ENCODE measurements at regions not wholly inside any gene's neighbourhood (a gene's known extent, or its start where the extent isn't known, plus 50 kb on each side); places are given as distances from the start of the nearest gene placed in this dataset.

DNA sequence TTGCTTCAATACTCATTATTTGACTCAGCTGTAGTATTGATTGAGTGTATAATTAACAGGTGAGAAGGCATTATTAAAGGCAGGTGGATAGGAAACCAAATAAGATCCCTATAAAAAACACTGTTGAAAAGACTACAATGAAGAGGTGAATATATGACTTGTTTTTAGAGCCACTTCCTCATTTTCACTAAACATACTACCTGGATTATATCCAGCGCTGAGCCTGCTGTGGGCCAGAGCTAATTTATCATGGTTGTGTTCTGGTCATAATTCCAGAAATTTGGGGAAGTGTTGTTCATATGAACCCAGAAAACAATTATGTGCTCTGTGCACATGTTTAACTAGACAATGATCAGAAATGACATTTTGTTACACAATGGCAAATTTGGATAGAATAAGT is 235.3 kb upstream of the MME start:
- TF ChIP-seq EZH2 (IDR thresholded peaks at IDR 0.05; ENCODE audit: low read depth), result no peak
- TF ChIP-seq, protein P1, sequence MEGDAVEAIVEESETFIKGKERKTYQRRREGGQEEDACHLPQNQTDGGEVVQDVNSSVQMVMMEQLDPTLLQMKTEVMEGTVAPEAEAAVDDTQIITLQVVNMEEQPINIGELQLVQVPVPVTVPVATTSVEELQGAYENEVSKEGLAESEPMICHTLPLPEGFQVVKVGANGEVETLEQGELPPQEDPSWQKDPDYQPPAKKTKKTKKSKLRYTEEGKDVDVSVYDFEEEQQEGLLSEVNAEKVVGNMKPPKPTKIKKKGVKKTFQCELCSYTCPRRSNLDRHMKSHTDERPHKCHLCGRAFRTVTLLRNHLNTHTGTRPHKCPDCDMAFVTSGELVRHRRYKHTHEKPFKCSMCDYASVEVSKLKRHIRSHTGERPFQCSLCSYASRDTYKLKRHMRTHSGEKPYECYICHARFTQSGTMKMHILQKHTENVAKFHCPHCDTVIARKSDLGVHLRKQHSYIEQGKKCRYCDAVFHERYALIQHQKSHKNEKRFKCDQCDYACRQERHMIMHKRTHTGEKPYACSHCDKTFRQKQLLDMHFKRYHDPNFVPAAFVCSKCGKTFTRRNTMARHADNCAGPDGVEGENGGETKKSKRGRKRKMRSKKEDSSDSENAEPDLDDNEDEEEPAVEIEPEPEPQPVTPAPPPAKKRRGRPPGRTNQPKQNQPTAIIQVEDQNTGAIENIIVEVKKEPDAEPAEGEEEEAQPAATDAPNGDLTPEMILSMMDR (conservative IDR thresholded peaks at IDR 0.05), result no peak

All from PC-9 (cell line).